Natural killer cell treated with Interleukin-12 subunit alpha and Interleukin-12 subunit beta and Interleukin-15 and Interleukin-18, amount 100 ng/mL, for 72 hours (primary cell): ENCODE measurements at regions not wholly inside any gene's neighbourhood (a gene's known extent, or its start where the extent isn't known, plus 50 kb on each side); places are given as distances from the start of the nearest gene placed in this dataset.

Experiments
- ATAC-seq, 2 donors: fragments of 150-1000 bp; cut with Tn5 transposase in 1 of 2; sonication (Bioruptor Pico), chemical (Tn5 transposase) in 1 of 2; 2 replicates each; pipeline ENCODE4 v1.10.0; 2021
- DNase-seq: peaks from one replicate; pipeline ENCODE4 v3.0.0; 2022; ENCODE audit warnings: low spot score
- H3K27ac Mint-ChIP-seq, 2 donors: 1 replicate in 1 of 2; 2 replicates in 1 of 2; pipeline ENCODE4 v1.8.0; 2022; ENCODE audit warnings: mixed read lengths in 2 of 2, mild to moderate bottlenecking in 1 of 2, moderate library complexity in 1 of 2
- H3K27me3 Mint-ChIP-seq, 2 donors: 1 replicate in 1 of 2; 2 replicates in 1 of 2; pipeline ENCODE4 v1.8.0; 2022; ENCODE audit warnings: mixed read lengths in 2 of 2
- H3K36me3 Mint-ChIP-seq: one replicate; pipeline ENCODE4 v1.8.0; 2022; ENCODE audit warnings: mixed read lengths
- H3K4me1 Mint-ChIP-seq, 2 donors: 1 replicate in 1 of 2; 2 replicates in 1 of 2; pipeline ENCODE4 v1.8.0; 2022; ENCODE audit warnings: low read depth in 2 of 2, mixed read lengths in 2 of 2, mild to moderate bottlenecking in 1 of 2
- H3K4me3 Mint-ChIP-seq: one replicate; pipeline ENCODE4 v1.8.0; 2022; ENCODE audit warnings: mixed read lengths
- H3K9me3 Mint-ChIP-seq: 2 replicates; pipeline ENCODE4 v1.8.0; 2022; ENCODE audit warnings: mixed read lengths

GRCh38 chr16:59905131-59905530 is 1171.0 kb upstream of the GOT2 start:
- no peak overlapping the region for H3K27ac Mint-ChIP-seq
- DNase-seq (no peak), ATAC-seq (no peak)
- no peak overlapping the region for H3K4me3 Mint-ChIP-seq
- H3K36me3 Mint-ChIP-seq: no peaks in the 10 kb centered on the region
- H3K4me1 Mint-ChIP-seq: no peaks in the 10 kb centered on the region
- no peaks in the 10 kb centered on the region for H3K27me3 Mint-ChIP-seq
- H3K9me3 Mint-ChIP-seq: peaks cover 4% of the 10 kb centered on the region

- DNase-seq: no peak
- ATAC-seq: no peak
- H3K36me3 Mint-ChIP-seq: peaks cover 6% of the 10 kb centered on the region
- H3K9me3 Mint-ChIP-seq: peaks cover 4% of the 10 kb centered on the region
- H3K27ac Mint-ChIP-seq: no peak overlapping the region
- H3K4me1 Mint-ChIP-seq: no peaks in the 10 kb centered on the region
- H3K27me3 Mint-ChIP-seq: no peaks in the 10 kb centered on the region
- no peak overlapping the region for H3K4me3 Mint-ChIP-seq
These were observed 1165.8 kb upstream of the GOT2 start for GRCh38 chr16:59899940-59900339.

- peaks cover 23% of the 10 kb centered on the region for H3K9me3 Mint-ChIP-seq
- ATAC-seq: no peak
- no peaks in the 10 kb centered on the region for H3K4me1 Mint-ChIP-seq
- peaks cover 6% of the 10 kb centered on the region for H3K36me3 Mint-ChIP-seq
- no peaks in the 10 kb centered on the region for H3K27me3 Mint-ChIP-seq
- no peak overlapping the region for H3K27ac Mint-ChIP-seq
- no peak for DNase-seq
- no peak overlapping the region for H3K4me3 Mint-ChIP-seq
These were observed 1158.3 kb upstream of the GOT2 start for GRCh38 chr16:59892376-59892775.

GRCh38 chr16:59887856-59888255 is 1153.7 kb upstream of the GOT2 start:
- Mint-ChIP-seq H3K9me3 (peaks cover 15% of the 10 kb centered on the region), H3K27ac (no peak overlapping the region), H3K4me3 (no peak overlapping the region), H3K4me1 (no peaks in the 10 kb centered on the region), H3K36me3 (peaks cover 10% of the 10 kb centered on the region), H3K27me3 (no peaks in the 10 kb centered on the region)
- DNase-seq: no peak
- no peak for ATAC-seq

GRCh38 chr16:59886021-59886420 is 1151.9 kb upstream of the GOT2 start:
- no peak overlapping the region for H3K4me3 Mint-ChIP-seq
- ATAC-seq (no peak), DNase-seq (no peak)
- H3K27ac Mint-ChIP-seq: no peak overlapping the region
- H3K9me3 Mint-ChIP-seq: peaks cover 11% of the 10 kb centered on the region
- H3K36me3 Mint-ChIP-seq: peaks cover 12% of the 10 kb centered on the region
- H3K27me3 Mint-ChIP-seq: no peaks in the 10 kb centered on the region
- no peaks in the 10 kb centered on the region for H3K4me1 Mint-ChIP-seq

- DNase-seq (no peak), ATAC-seq (no peak)
- Mint-ChIP-seq H3K36me3 (peaks cover 6% of the 10 kb centered on the region), H3K27ac (no peak overlapping the region), H3K4me1 (no peaks in the 10 kb centered on the region), H3K27me3 (no peaks in the 10 kb centered on the region), H3K9me3 (peaks cover 6% of the 10 kb centered on the region), H3K4me3 (no peak overlapping the region)
These were observed 1147.3 kb upstream of the GOT2 start for GRCh38 chr16:59881376-59881775.

- H3K27ac Mint-ChIP-seq: no peak overlapping the region
- no peaks in the 10 kb centered on the region for H3K4me1 Mint-ChIP-seq
- ATAC-seq: no peak
- peaks cover 6% of the 10 kb centered on the region for H3K36me3 Mint-ChIP-seq
- no peak overlapping the region for H3K4me3 Mint-ChIP-seq
- peaks cover 6% of the 10 kb centered on the region for H3K9me3 Mint-ChIP-seq
- H3K27me3 Mint-ChIP-seq: no peaks in the 10 kb centered on the region
- no peak for DNase-seq
These were observed 1146.5 kb upstream of the GOT2 start for GRCh38 chr16:59880611-59881010.

GRCh38 chr16:59878999-59879398 is 1144.9 kb upstream of the GOT2 start:
- ATAC-seq: no peak
- H3K27ac Mint-ChIP-seq: no peak overlapping the region
- DNase-seq: no peak
- H3K9me3 Mint-ChIP-seq: peaks cover 10% of the 10 kb centered on the region
- no peaks in the 10 kb centered on the region for H3K27me3 Mint-ChIP-seq
- peaks cover 6% of the 10 kb centered on the region for H3K36me3 Mint-ChIP-seq
- H3K4me3 Mint-ChIP-seq: no peak overlapping the region
- H3K4me1 Mint-ChIP-seq: no peaks in the 10 kb centered on the region

GRCh38 chr16:59878479-59878878 is 1144.4 kb upstream of the GOT2 start:
- no peak overlapping the region for H3K4me3 Mint-ChIP-seq
- peaks cover 6% of the 10 kb centered on the region for H3K36me3 Mint-ChIP-seq
- ATAC-seq (no peak), DNase-seq (no peak)
- no peak overlapping the region for H3K27ac Mint-ChIP-seq
- no peaks in the 10 kb centered on the region for H3K4me1 Mint-ChIP-seq
- H3K27me3 Mint-ChIP-seq: no peaks in the 10 kb centered on the region
- peaks cover 10% of the 10 kb centered on the region for H3K9me3 Mint-ChIP-seq

- no peaks in the 10 kb centered on the region for H3K36me3 Mint-ChIP-seq
- no peaks in the 10 kb centered on the region for H3K27me3 Mint-ChIP-seq
- H3K4me3 Mint-ChIP-seq: no peak overlapping the region
- H3K27ac Mint-ChIP-seq: no peak overlapping the region
- no peaks in the 10 kb centered on the region for H3K4me1 Mint-ChIP-seq
- ATAC-seq (no peak), DNase-seq (no peak)
- H3K9me3 Mint-ChIP-seq: peaks cover 14% of the 10 kb centered on the region
These were observed 1131.0 kb upstream of the GOT2 start for GRCh38 chr16:59864981-59865666.

- no peaks in the 10 kb centered on the region for H3K27me3 Mint-ChIP-seq
- peaks cover 11% of the 10 kb centered on the region for H3K9me3 Mint-ChIP-seq
- DNase-seq: no peak
- no peak overlapping the region for H3K4me3 Mint-ChIP-seq
- no peak overlapping the region for H3K27ac Mint-ChIP-seq
- H3K36me3 Mint-ChIP-seq: no peaks in the 10 kb centered on the region
- ATAC-seq: no peak
- no peaks in the 10 kb centered on the region for H3K4me1 Mint-ChIP-seq
These were observed 1125.7 kb upstream of the GOT2 start for GRCh38 chr16:59859676-59860402.

- H3K4me3 Mint-ChIP-seq: no peak overlapping the region
- H3K9me3 Mint-ChIP-seq: peaks cover 18% of the 10 kb centered on the region
- H3K4me1 Mint-ChIP-seq: peaks cover 0 to 2% of the 10 kb centered on the region in 2 donors
- H3K27ac Mint-ChIP-seq: no peak overlapping the region
- no peak for DNase-seq
- H3K27me3 Mint-ChIP-seq: no peaks in the 10 kb centered on the region
- no peak for ATAC-seq
- no peaks in the 10 kb centered on the region for H3K36me3 Mint-ChIP-seq
These were observed 1120.8 kb upstream of the GOT2 start for GRCh38 chr16:59854846-59855439.

GRCh38 chr16:59849716-59850115 is 1115.6 kb upstream of the GOT2 start:
- H3K36me3 Mint-ChIP-seq: no peaks in the 10 kb centered on the region
- no peak for DNase-seq
- peaks cover 20% of the 10 kb centered on the region for H3K9me3 Mint-ChIP-seq
- no peak overlapping the region for H3K27ac Mint-ChIP-seq
- H3K4me1 Mint-ChIP-seq: peaks cover 0 to 2% of the 10 kb centered on the region in 2 donors
- no peak overlapping the region for H3K4me3 Mint-ChIP-seq
- ATAC-seq: no peak
- H3K27me3 Mint-ChIP-seq: no peaks in the 10 kb centered on the region

- ATAC-seq (no peak), DNase-seq (no peak)
- Mint-ChIP-seq H3K27ac (no peak overlapping the region), H3K36me3 (peaks cover 8% of the 10 kb centered on the region), H3K27me3 (no peaks in the 10 kb centered on the region), H3K4me1 (peaks cover 0 to 2% of the 10 kb centered on the region in 2 donors), H3K4me3 (no peak overlapping the region), H3K9me3 (peaks cover 20% of the 10 kb centered on the region)
These were observed 1114.2 kb upstream of the GOT2 start for GRCh38 chr16:59848296-59848695.
